ENCODE measurements at regions not wholly inside any gene's neighbourhood (a gene's known extent, or its start where the extent isn't known, plus 50 kb on each side); places are given as distances from the start of the nearest gene placed in this dataset.

- H3K14ac ChIP-seq (ENCODE audit: low read length), result no peak overlapping the region
- no peak overlapping the region for H3K4ac ChIP-seq (ENCODE audit: low read length)
- H3K4me3 ChIP-seq (ENCODE audit: low read length in 2 of 2), result no peak overlapping the region
- no peak for DNase-seq (ENCODE audit: low spot score)
- no peak overlapping the region for H3K4me2 ChIP-seq (ENCODE audit: insufficient read depth, low read length, poor library complexity, severe bottlenecking)
- H4K8ac ChIP-seq (ENCODE audit: low read depth, low read length), result no peak overlapping the region
- H2BK5ac ChIP-seq (ENCODE audit: low read length), result no peak overlapping the region
- no peak overlapping the region for H3K27ac ChIP-seq (replicated peaks; ENCODE audit: low read length)
- no peak overlapping the region for H2BK12ac ChIP-seq (ENCODE audit: low read length)
- H2AK5ac ChIP-seq (ENCODE audit: low read depth, low read length), result no peak overlapping the region
- H3K4me1 ChIP-seq (ENCODE audit: control insufficient read depth in 2 of 2, insufficient read depth in 1 of 2, low read depth in 1 of 2, low read length in 2 of 2), result no peaks in the 10 kb centered on the region
- H3K79me1 ChIP-seq (ENCODE audit: low read depth, low read length), result no peaks in the 10 kb centered on the region
- H3K27me3 ChIP-seq (ENCODE audit: control insufficient read depth in 3 of 3, insufficient read depth in 3 of 3, low read depth in 1 of 3, low read length in 3 of 3), result no peaks in the 10 kb centered on the region
- H3K9me3 ChIP-seq (replicated peaks in 1 of 2; ENCODE audit: control insufficient read depth in 2 of 2, insufficient read depth in 1 of 2, low read depth in 1 of 2, low read length in 2 of 2), result no peaks in the 10 kb centered on the region
- no peak overlapping the region for H4K91ac ChIP-seq (ENCODE audit: low read depth, low read length, poor library complexity)
- H2BK15ac ChIP-seq (ENCODE audit: low read length), result no peak overlapping the region
- no peaks in the 10 kb centered on the region for H3K36me3 ChIP-seq (replicated peaks in 1 of 2; ENCODE audit: control insufficient read depth in 2 of 2, insufficient read depth in 2 of 2, low read length in 2 of 2)
- no peak overlapping the region for H3K9ac ChIP-seq (ENCODE audit: low read depth, low read length, poor library complexity)
- H2AFZ ChIP-seq (ENCODE audit: low read length), result no peak overlapping the region
- H3K18ac ChIP-seq (ENCODE audit: low read length), result no peak overlapping the region
- no peak overlapping the region for H2BK120ac ChIP-seq (ENCODE audit: low read depth, low read length)
- no peak overlapping the region for H3K23ac ChIP-seq (ENCODE audit: low read depth, low read length, poor library complexity)
- no CpG with 5 or more reads among the region's 4 CpGs for WGBS, 2 donors (ENCODE audit: extremely low coverage in 2 of 2, insufficient read length in 2 of 2, insufficient replicate concordance in 1 of 2)
Measured at GRCh38 chr11:81080476-81080875, 1639.6 kb upstream of the TENM4 start.

GRCh38 chr11:81072273-81072672 lies 1631.4 kb upstream of the TENM4 start:
- no peak overlapping the region for H3K18ac ChIP-seq (ENCODE audit: low read length)
- H2AK5ac ChIP-seq (ENCODE audit: low read depth, low read length), result no peak overlapping the region
- no peak overlapping the region for H4K8ac ChIP-seq (ENCODE audit: low read depth, low read length)
- H2BK5ac ChIP-seq (ENCODE audit: low read length), result no peak overlapping the region
- H3K4ac ChIP-seq (ENCODE audit: low read length), result no peak overlapping the region
- no peak overlapping the region for H2BK15ac ChIP-seq (ENCODE audit: low read length)
- H2BK12ac ChIP-seq (ENCODE audit: low read length), result no peak overlapping the region
- no peaks in the 10 kb centered on the region for H3K79me1 ChIP-seq (ENCODE audit: low read depth, low read length)
- no peak overlapping the region for H3K14ac ChIP-seq (ENCODE audit: low read length)
- H3K9me3 ChIP-seq (replicated peaks in 1 of 2; ENCODE audit: control insufficient read depth in 2 of 2, insufficient read depth in 1 of 2, low read depth in 1 of 2, low read length in 2 of 2), result no peaks in the 10 kb centered on the region
- H3K4me2 ChIP-seq (ENCODE audit: insufficient read depth, low read length, poor library complexity, severe bottlenecking), result no peak overlapping the region
- H3K23ac ChIP-seq (ENCODE audit: low read depth, low read length, poor library complexity), result no peak overlapping the region
- H2AFZ ChIP-seq (ENCODE audit: low read length), result peak overlapping the region; percentile 52
- DNase-seq (ENCODE audit: low spot score), result no peak
- no CpG with 5 or more reads among the region's 4 CpGs for WGBS, 2 donors (ENCODE audit: extremely low coverage in 2 of 2, insufficient read length in 2 of 2, insufficient replicate concordance in 1 of 2)
- no peak overlapping the region for H3K27ac ChIP-seq (replicated peaks; ENCODE audit: low read length)
- no peak overlapping the region for H3K9ac ChIP-seq (ENCODE audit: low read depth, low read length, poor library complexity)
- no peaks in the 10 kb centered on the region for H3K27me3 ChIP-seq (ENCODE audit: control insufficient read depth in 3 of 3, insufficient read depth in 3 of 3, low read depth in 1 of 3, low read length in 3 of 3)
- no peak overlapping the region for H2BK120ac ChIP-seq (ENCODE audit: low read depth, low read length)
- H3K4me1 ChIP-seq (ENCODE audit: control insufficient read depth in 2 of 2, insufficient read depth in 1 of 2, low read depth in 1 of 2, low read length in 2 of 2), result peaks cover 0 to 7% of the 10 kb centered on the region in 2 donors
- H3K36me3 ChIP-seq (replicated peaks in 1 of 2; ENCODE audit: control insufficient read depth in 2 of 2, insufficient read depth in 2 of 2, low read length in 2 of 2), result no peaks in the 10 kb centered on the region
- no peak overlapping the region for H4K91ac ChIP-seq (ENCODE audit: low read depth, low read length, poor library complexity)
- H3K4me3 ChIP-seq (ENCODE audit: low read length in 2 of 2), result no peak overlapping the region

GRCh38 chr11:81071606-81072005 lies 1630.8 kb upstream of the TENM4 start:
- H3K27ac ChIP-seq (replicated peaks; ENCODE audit: low read length), result no peak overlapping the region
- H3K4me2 ChIP-seq (ENCODE audit: insufficient read depth, low read length, poor library complexity, severe bottlenecking), result no peak overlapping the region
- no peak overlapping the region for H3K23ac ChIP-seq (ENCODE audit: low read depth, low read length, poor library complexity)
- WGBS, 2 donors (ENCODE audit: extremely low coverage in 2 of 2, insufficient read length in 2 of 2, insufficient replicate concordance in 1 of 2), result no CpG with 5 or more reads among the region's 5 CpGs
- H3K18ac ChIP-seq (ENCODE audit: low read length), result no peak overlapping the region
- no peak overlapping the region for H3K4ac ChIP-seq (ENCODE audit: low read length)
- H2AK5ac ChIP-seq (ENCODE audit: low read depth, low read length), result no peak overlapping the region
- no peak overlapping the region for H2BK12ac ChIP-seq (ENCODE audit: low read length)
- no peaks in the 10 kb centered on the region for H3K36me3 ChIP-seq (replicated peaks in 1 of 2; ENCODE audit: control insufficient read depth in 2 of 2, insufficient read depth in 2 of 2, low read length in 2 of 2)
- H4K91ac ChIP-seq (ENCODE audit: low read depth, low read length, poor library complexity), result no peak overlapping the region
- DNase-seq (ENCODE audit: low spot score), result no peak
- no peaks in the 10 kb centered on the region for H3K79me1 ChIP-seq (ENCODE audit: low read depth, low read length)
- H3K9ac ChIP-seq (ENCODE audit: low read depth, low read length, poor library complexity), result no peak overlapping the region
- H2BK120ac ChIP-seq (ENCODE audit: low read depth, low read length), result no peak overlapping the region
- no peak overlapping the region for H3K14ac ChIP-seq (ENCODE audit: low read length)
- no peak overlapping the region for H2BK5ac ChIP-seq (ENCODE audit: low read length)
- H3K9me3 ChIP-seq (replicated peaks in 1 of 2; ENCODE audit: control insufficient read depth in 2 of 2, insufficient read depth in 1 of 2, low read depth in 1 of 2, low read length in 2 of 2), result no peaks in the 10 kb centered on the region
- no peaks in the 10 kb centered on the region for H3K27me3 ChIP-seq (ENCODE audit: control insufficient read depth in 3 of 3, insufficient read depth in 3 of 3, low read depth in 1 of 3, low read length in 3 of 3)
- H2BK15ac ChIP-seq (ENCODE audit: low read length), result no peak overlapping the region
- peaks cover 0 to 7% of the 10 kb centered on the region in 2 donors for H3K4me1 ChIP-seq (ENCODE audit: control insufficient read depth in 2 of 2, insufficient read depth in 1 of 2, low read depth in 1 of 2, low read length in 2 of 2)
- H4K8ac ChIP-seq (ENCODE audit: low read depth, low read length), result no peak overlapping the region
- peak overlapping the region; percentile 37 for H2AFZ ChIP-seq (ENCODE audit: low read length)
- no peak overlapping the region for H3K4me3 ChIP-seq (ENCODE audit: low read length in 2 of 2)

- Histone ChIP-seq H3K27me3 (ENCODE audit: control insufficient read depth in 3 of 3, insufficient read depth in 3 of 3, low read depth in 1 of 3, low read length in 3 of 3) (no peaks in the 10 kb centered on the region), H3K36me3 (replicated peaks in 1 of 2; ENCODE audit: control insufficient read depth in 2 of 2, insufficient read depth in 2 of 2, low read length in 2 of 2) (no peaks in the 10 kb centered on the region), H4K8ac (ENCODE audit: low read depth, low read length) (no peak overlapping the region), H3K4me1 (ENCODE audit: control insufficient read depth in 2 of 2, insufficient read depth in 1 of 2, low read depth in 1 of 2, low read length in 2 of 2) (peaks cover 0 to 7% of the 10 kb centered on the region in 2 donors), H2BK12ac (ENCODE audit: low read length) (no peak overlapping the region), H3K4ac (ENCODE audit: low read length) (no peak overlapping the region), H2AK5ac (ENCODE audit: low read depth, low read length) (no peak overlapping the region), H3K14ac (ENCODE audit: low read length) (no peak overlapping the region), H2BK120ac (ENCODE audit: low read depth, low read length) (no peak overlapping the region), H3K4me3 (ENCODE audit: low read length in 2 of 2) (no peak overlapping the region), H4K91ac (ENCODE audit: low read depth, low read length, poor library complexity) (no peak overlapping the region), H2BK5ac (ENCODE audit: low read length) (no peak overlapping the region), H3K18ac (ENCODE audit: low read length) (no peak overlapping the region), H3K4me2 (ENCODE audit: insufficient read depth, low read length, poor library complexity, severe bottlenecking) (no peak overlapping the region), H2AFZ (ENCODE audit: low read length) (peak overlapping the region; percentile 29), H3K9me3 (replicated peaks in 1 of 2; ENCODE audit: control insufficient read depth in 2 of 2, insufficient read depth in 1 of 2, low read depth in 1 of 2, low read length in 2 of 2) (no peaks in the 10 kb centered on the region), H3K23ac (ENCODE audit: low read depth, low read length, poor library complexity) (no peak overlapping the region), H3K9ac (ENCODE audit: low read depth, low read length, poor library complexity) (no peak overlapping the region), H3K79me1 (ENCODE audit: low read depth, low read length) (no peaks in the 10 kb centered on the region), H2BK15ac (ENCODE audit: low read length) (no peak overlapping the region), H3K27ac (replicated peaks; ENCODE audit: low read length) (no peak overlapping the region)
- no peak for DNase-seq (ENCODE audit: low spot score)
- no CpG with 5 or more reads among the region's 4 CpGs for WGBS, 2 donors (ENCODE audit: extremely low coverage in 2 of 2, insufficient read length in 2 of 2, insufficient replicate concordance in 1 of 2)
Measured at GRCh38 chr11:81070948-81071347, 1630.1 kb upstream of the TENM4 start.
